HG03460 (cell line): ENCODE measurements at regions not wholly inside any gene's neighbourhood (a gene's known extent, or its start where the extent isn't known, plus 50 kb on each side); places are given as distances from the start of the nearest gene placed in this dataset.

ENCODE experiments used
- ATAC-seq: cut with Tn5 transposase; IDR thresholded peaks from one replicate; pipeline ENCODE4 v1.9.1; 2021; ENCODE audit not compliant: unreplicated experiment

GRCh38 chr10:44807451-44807850, 103.7 kb upstream of the TMEM72 start:
- no peak for ATAC-seq

GRCh38 chr10:44809647-44810046, 101.5 kb upstream of the TMEM72 start:
- ATAC-seq, result no peak

- no peak for ATAC-seq
These were observed 100.1 kb upstream of the TMEM72 start for GRCh38 chr10:44811072-44811471.

- ATAC-seq, result no peak
These were observed 97.9 kb upstream of the TMEM72 start for GRCh38 chr10:44813201-44813600.

GRCh38 chr10:44814929-44815328, 96.2 kb upstream of the TMEM72 start:
- ATAC-seq, result no peak

- ATAC-seq, result no peak
These were observed 93.0 kb upstream of the TMEM72 start for GRCh38 chr10:44818041-44818649.

- ATAC-seq, result no peak
These were observed 92.4 kb upstream of the TMEM72 start for GRCh38 chr10:44818701-44819127.

- ATAC-seq, result no peak
These were observed 91.0 kb upstream of the TMEM72 start for GRCh38 chr10:44820094-44820493.

- ATAC-seq, result no peak
These were observed 89.8 kb upstream of the TMEM72 start for GRCh38 chr10:44821290-44821689.

- no peak for ATAC-seq
These were observed 88.8 kb upstream of the TMEM72 start for GRCh38 chr10:44822349-44822748.

- ATAC-seq, result no peak
These were observed 88.2 kb upstream of the TMEM72 start for GRCh38 chr10:44822966-44823365.

GRCh38 chr10:44824607-44825006, 86.5 kb upstream of the TMEM72 start:
- no peak for ATAC-seq

GRCh38 chr10:44827431-44828006, 83.6 kb upstream of the TMEM72 start:
- ATAC-seq, result no peak

- ATAC-seq, result no peak
These were observed 82.5 kb upstream of the TMEM72 start for GRCh38 chr10:44828508-44829142.

GRCh38 chr10:44829426-44829825, 81.7 kb upstream of the TMEM72 start:
- ATAC-seq, result no peak

GRCh38 chr10:44830022-44830421, 81.1 kb upstream of the TMEM72 start:
- ATAC-seq, result no peak

- no peak for ATAC-seq
These were observed 79.6 kb upstream of the TMEM72 start for GRCh38 chr10:44831581-44831980.

- ATAC-seq, result no peak
These were observed 78.3 kb upstream of the TMEM72 start for GRCh38 chr10:44832595-44833390.

- ATAC-seq, result no peak
These were observed 77.0 kb upstream of the TMEM72 start for GRCh38 chr10:44834131-44834530.

- ATAC-seq, result no peak
These were observed 75.8 kb upstream of the TMEM72 start for GRCh38 chr10:44835300-44835699.

- no peak for ATAC-seq
These were observed 67.7 kb upstream of the TMEM72 start for GRCh38 chr10:44843484-44843883.
